Neural progenitor cell (in vitro differentiated cells): ENCODE measurements at regions not wholly inside any gene's neighbourhood (a gene's known extent, or its start where the extent isn't known, plus 50 kb on each side); places are given as distances from the start of the nearest gene placed in this dataset.

Experiments
- EZH2 ChIP-seq: fragments of 200-600 bp; sonication (generic); IDR thresholded peaks from 2 replicates; pipeline ENCODE4 v1.6.1; 2017; ENCODE audit warnings: antibody characterized with exemption, mild to moderate bottlenecking, moderate library complexity
- EZH2phosphoT487 ChIP-seq: fragments of 200-600 bp; sonication (generic); IDR thresholded peaks from 2 replicates; pipeline ENCODE4 v1.6.1; 2017; ENCODE audit warnings: antibody characterized with exemption
- TF ChIP-seq, protein P1 (sequence below): fragments of 200-600 bp; sonication (generic); IDR thresholded peaks from 2 replicates; pipeline ENCODE4 v1.5.1; 2017; ENCODE audit warnings: antibody characterized with exemption, mild to moderate bottlenecking

- TF ChIP-seq, protein P1, sequence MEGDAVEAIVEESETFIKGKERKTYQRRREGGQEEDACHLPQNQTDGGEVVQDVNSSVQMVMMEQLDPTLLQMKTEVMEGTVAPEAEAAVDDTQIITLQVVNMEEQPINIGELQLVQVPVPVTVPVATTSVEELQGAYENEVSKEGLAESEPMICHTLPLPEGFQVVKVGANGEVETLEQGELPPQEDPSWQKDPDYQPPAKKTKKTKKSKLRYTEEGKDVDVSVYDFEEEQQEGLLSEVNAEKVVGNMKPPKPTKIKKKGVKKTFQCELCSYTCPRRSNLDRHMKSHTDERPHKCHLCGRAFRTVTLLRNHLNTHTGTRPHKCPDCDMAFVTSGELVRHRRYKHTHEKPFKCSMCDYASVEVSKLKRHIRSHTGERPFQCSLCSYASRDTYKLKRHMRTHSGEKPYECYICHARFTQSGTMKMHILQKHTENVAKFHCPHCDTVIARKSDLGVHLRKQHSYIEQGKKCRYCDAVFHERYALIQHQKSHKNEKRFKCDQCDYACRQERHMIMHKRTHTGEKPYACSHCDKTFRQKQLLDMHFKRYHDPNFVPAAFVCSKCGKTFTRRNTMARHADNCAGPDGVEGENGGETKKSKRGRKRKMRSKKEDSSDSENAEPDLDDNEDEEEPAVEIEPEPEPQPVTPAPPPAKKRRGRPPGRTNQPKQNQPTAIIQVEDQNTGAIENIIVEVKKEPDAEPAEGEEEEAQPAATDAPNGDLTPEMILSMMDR = no peak
- TF ChIP-seq EZH2phosphoT487 (no peak), EZH2 (no peak)
These were observed 182.2 kb upstream of the NUDT4 start for GRCh38 chr12:93195511-93195910.
